Omental fat pad (tissue), 3 donors: ENCODE measurements at regions not wholly inside any gene's neighbourhood (a gene's known extent, or its start where the extent isn't known, plus 50 kb on each side); places are given as distances from the start of the nearest gene placed in this dataset.

ENCODE experiments used
- ATAC-seq: fragments of 150-250 bp; one replicate; pipeline ENCODE4 v1.9.1; 2016; ENCODE audit warnings: mild to moderate bottlenecking, moderate library complexity; ENCODE audit not compliant: low FRiP score
- DNase-seq: peaks from one replicate; pipeline ENCODE4 v3.0.0-alpha.2; 2019; ENCODE audit warnings: low spot score
- TF ChIP-seq, protein P1 (sequence below), 3 donors: fragments of 450-650 bp; IDR thresholded peaks; one replicate each; pipeline ENCODE4 v1.5.1; 2016 to 2017; ENCODE audit warnings: antibody characterized with exemption in 3 of 3, mild to moderate bottlenecking in 3 of 3, moderate library complexity in 2 of 3

DNA sequence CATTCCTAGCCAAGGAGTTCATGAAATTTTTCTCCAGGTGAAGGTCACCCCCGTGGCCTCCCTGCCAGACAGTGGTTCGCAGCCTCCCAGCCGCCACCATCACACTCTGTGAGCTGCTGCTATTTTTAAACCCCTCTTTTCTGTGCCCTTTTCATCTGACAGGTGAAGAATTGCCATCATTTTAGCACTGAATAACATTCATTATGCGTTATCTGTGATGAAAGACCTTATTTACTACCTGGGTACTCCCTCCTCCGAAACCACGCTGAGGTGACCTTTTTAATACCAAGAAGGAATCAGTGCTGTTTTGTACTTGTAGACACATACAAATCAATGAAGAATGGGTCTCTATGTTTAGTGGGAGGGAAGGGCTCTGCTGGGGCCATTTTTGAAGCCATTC lies 148.9 kb upstream of the GPR12 start:
- no peak for ATAC-seq
- TF ChIP-seq, protein P1, sequence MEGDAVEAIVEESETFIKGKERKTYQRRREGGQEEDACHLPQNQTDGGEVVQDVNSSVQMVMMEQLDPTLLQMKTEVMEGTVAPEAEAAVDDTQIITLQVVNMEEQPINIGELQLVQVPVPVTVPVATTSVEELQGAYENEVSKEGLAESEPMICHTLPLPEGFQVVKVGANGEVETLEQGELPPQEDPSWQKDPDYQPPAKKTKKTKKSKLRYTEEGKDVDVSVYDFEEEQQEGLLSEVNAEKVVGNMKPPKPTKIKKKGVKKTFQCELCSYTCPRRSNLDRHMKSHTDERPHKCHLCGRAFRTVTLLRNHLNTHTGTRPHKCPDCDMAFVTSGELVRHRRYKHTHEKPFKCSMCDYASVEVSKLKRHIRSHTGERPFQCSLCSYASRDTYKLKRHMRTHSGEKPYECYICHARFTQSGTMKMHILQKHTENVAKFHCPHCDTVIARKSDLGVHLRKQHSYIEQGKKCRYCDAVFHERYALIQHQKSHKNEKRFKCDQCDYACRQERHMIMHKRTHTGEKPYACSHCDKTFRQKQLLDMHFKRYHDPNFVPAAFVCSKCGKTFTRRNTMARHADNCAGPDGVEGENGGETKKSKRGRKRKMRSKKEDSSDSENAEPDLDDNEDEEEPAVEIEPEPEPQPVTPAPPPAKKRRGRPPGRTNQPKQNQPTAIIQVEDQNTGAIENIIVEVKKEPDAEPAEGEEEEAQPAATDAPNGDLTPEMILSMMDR (IDR thresholded peaks at IDR 0.05): no peak
- DNase-seq: no peak

DNA sequence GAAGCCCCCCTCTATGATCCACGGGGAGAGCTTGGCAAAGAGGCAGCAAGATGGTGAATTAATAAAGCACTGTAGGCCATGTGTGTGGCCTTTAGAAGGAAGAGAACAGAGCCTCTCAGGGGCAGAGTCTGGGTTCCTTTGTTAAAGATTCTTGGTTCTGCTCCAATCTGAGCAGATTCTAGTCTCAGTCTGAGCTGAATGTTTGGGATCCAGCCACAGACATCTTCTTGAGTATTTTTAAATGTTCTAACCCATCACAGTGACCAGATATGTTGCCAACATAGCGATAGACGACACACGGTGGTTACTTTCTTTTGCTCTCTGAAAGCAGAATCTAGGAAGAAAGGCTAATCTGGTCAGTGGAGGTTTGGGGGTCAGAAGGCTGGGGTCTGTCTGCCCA lies 147.5 kb upstream of the GPR12 start:
- TF ChIP-seq, protein P1 (IDR thresholded peaks at IDR 0.05): no peak
- DNase-seq: no peak
- ATAC-seq: no peak

DNA sequence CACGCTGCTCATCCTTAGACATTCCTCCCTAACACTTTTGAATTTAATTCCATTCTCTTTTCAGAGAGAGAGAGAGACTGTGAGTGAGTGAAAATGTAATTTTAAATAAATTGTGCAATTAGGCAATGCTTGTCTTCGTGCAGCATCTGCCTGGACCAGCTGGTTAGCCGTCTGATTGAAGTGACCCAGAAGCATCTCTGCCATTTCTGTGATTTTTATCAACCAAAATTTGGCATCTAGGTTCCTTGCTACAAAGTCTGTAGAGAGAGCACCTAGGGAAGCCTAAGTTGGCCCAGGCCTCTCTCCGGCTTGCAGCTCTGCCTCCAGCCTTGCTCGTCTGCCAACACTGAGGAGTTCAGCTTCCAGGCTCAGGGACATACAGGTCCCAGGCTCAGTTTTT lies 138.6 kb upstream of the GPR12 start:
- ATAC-seq (no peak), DNase-seq (no peak)
- TF ChIP-seq, protein P1 (IDR thresholded peaks at IDR 0.05): no peak

DNA sequence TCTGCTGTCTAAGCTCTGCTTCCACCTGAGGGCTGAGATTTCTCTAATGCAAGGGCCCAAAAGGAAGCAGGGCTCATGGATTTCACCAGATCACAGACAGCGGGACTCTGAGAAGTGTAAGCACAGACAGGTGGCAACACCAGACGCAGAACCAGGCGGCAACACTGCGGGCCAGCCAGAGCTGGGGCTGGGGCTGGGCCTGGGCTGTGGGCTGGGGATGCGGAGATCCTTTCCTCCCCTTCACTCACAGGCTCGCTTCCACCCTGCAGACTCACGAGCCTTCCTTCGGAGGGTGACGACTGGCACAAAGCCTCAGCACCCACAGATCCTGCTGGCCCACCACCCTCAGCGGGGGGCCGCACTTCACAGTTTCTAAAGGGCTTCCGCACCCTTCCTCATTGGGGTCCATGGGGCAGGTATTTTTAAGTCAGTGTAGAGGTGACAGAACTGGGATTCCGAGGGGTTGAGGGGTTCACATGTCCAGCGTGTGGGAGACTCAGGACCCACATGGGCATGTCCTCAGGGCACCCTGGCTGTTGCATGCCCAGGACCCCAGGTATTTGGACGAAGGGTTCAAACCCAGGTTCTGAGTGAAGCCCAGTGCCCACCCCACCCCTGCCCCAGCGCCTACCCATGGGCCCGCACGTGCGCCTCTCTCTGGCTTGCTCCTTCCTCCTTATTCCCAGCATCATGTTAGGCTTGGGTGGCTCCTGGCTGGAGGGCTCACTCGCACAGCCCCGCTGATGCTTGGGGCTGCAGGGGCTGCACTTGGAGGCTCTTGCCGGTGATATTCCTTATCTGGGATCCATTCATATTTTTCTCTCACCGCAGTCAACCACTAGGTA lies 137.3 kb upstream of the GPR12 start:
- DNase-seq (no peak), ATAC-seq (no peak)
- TF ChIP-seq, protein P1 (IDR thresholded peaks at IDR 0.05): no peak

DNA sequence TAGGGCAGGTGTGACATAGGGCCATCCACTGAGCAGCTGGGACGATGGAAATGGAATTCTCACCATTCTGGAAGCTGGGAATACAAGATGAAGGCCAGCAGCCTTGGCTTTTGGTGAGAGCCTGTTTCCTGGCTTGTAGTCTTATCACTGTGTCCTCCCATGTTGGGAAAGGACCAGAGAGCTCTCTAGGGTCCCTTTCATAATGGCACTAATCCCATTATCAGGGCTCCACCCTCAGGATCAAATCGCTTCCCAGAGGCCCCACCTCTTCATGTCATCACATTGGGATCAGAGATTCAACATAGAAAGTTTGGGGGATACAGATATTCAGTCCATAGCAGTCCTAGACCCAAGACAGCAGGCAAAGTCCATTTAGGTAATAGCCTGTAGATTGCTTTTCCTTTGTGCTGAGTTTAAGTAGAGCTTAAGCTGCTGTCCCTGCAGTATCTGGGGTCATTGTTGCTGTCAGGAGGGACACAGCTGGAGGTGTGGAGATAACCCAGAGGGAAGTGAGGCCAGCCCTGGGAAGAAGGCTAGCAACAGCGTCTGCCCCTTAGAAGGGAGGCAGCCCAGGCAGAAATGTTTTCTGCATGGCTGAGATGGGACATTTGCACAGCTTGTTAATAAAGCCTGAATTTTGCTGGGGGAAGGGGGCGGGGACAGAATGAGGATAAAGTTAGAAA lies 136.5 kb upstream of the GPR12 start:
- ATAC-seq (no peak), DNase-seq (no peak)
- TF ChIP-seq, protein P1 (IDR thresholded peaks at IDR 0.05): no peak

DNA sequence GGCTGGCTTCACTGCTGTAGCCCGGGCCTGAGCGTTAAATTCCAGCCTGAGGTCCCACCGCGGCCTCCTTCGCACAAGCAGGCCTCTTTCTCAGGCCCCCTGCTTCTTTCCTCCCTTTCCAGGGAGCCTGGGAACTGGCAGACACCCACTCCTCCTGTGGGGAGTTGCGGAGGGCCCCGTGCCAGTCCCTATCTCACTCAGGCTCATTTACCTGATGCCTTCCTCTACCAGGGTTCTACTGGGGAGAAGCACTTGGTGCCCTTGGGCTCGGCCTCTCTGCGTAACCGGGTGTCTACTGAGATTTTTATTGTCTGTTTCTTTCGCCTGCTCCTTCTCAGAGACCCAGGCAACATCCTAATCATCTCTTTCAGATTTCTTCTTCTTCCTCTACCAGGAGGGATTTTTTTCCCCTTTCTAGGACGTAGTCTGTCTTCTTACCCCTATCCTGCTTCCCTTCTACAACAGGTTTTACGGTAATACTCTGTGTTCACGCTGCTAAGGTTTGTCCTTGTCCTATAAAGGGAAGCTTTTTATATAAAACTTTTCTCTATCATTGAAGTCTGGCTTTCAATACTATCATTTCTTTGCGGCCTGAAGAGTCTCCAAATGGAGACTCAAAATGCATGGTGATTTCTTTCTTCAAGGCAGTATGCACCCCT lies 135.4 kb upstream of the GPR12 start:
- DNase-seq: no peak

More for the DNA sequence above, 135.4 kb upstream of the GPR12 start:
- TF ChIP-seq, protein P1 (IDR thresholded peaks at IDR 0.05): no peak
- no peak for ATAC-seq
